SK-N-SH (cell line): ENCODE measurements at regions not wholly inside any gene's neighbourhood (a gene's known extent, or its start where the extent isn't known, plus 50 kb on each side); places are given as distances from the start of the nearest gene placed in this dataset.

Experiments
- CTCF ChIA-PET: fragments of 300-600, 350-600 bp; formaldehyde crosslinking; extraction: SDS; loops from one replicate; lab custom pipeline; 2021; lab: Yijun Ruan, JAX
- POLR2A ChIA-PET: fragments of 350-600 bp; sonication (Branson Sonifier 250); formaldehyde crosslinking; extraction: SDS; loops from one replicate; lab custom pipeline; 2020; ENCODE audit warnings: antibody characterized with exemption, inconsistent platforms; lab: Yijun Ruan, JAX
- DNase-seq: peaks from one replicate; pipeline ENCODE4 v3.0.0; 2012
- H2AFZ ChIP-seq: fragments of 200-600 bp; sonication (generic); 2 replicates; pipeline ENCODE4 v1.8.1; 2016; ENCODE audit warnings: antibody characterized with exemption, mild to moderate bottlenecking, low read depth
- H3F3A ChIP-seq: fragments of 200-600 bp; sonication (generic); replicated peaks from 2 replicates; pipeline ENCODE3; 2016; ENCODE audit warnings: antibody characterized with exemption, mild to moderate bottlenecking; ENCODE audit not compliant: insufficient read depth
- H3K27ac ChIP-seq, 2 experiments: fragments of 200-500 bp in 1 of 2; fragments of 200-600 bp in 1 of 2; sonication (Bioruptor generic) in 1 of 2; sonication (generic), shearing (Covaris generic) in 1 of 2; 2 replicates each; pipeline versions ENCODE4 v1.5.1 to v1.6.1; 2014 to 2016; ENCODE audit warnings: low read depth in 2 of 2, inconsistent platforms in 1 of 2, low read length in 1 of 2, mild to moderate bottlenecking in 1 of 2, mixed read lengths in 1 of 2
- H3K27me3 ChIP-seq: fragments of 200-600 bp; sonication (generic), shearing (Covaris generic); 2 replicates; pipeline ENCODE4 v1.6.1; 2016; ENCODE audit warnings: mixed run types; ENCODE audit not compliant: insufficient read depth
- H3K36me3 ChIP-seq, 2 experiments: fragments of 200-500 bp in 1 of 2; fragments of 200-600 bp in 1 of 2; sonication (Bioruptor generic) in 1 of 2; sonication (generic) in 1 of 2; replicated peaks in 1 of 2; 2 replicates each; pipeline versions ENCODE3 to v1.5.1; 2014 to 2016; ENCODE audit warnings: low read length in 1 of 2, mild to moderate bottlenecking in 1 of 2; ENCODE audit not compliant: insufficient read depth in 2 of 2, control insufficient read depth in 1 of 2
- H3K4me1 ChIP-seq, 2 experiments: fragments of 200-500 bp in 1 of 2; fragments of 200-600 bp in 1 of 2; sonication (Bioruptor generic) in 1 of 2; sonication (generic), shearing (Covaris generic) in 1 of 2; 2 replicates each; pipeline versions ENCODE4 v1.5.1 to v1.6.1; 2014 to 2016; ENCODE audit warnings: low read depth in 1 of 2, low read length in 1 of 2, mixed run types in 1 of 2; ENCODE audit not compliant: insufficient read depth in 2 of 2, control insufficient read depth in 1 of 2
- H3K4me2 ChIP-seq: fragments of 200-600 bp; sonication (generic), shearing (Covaris generic); 2 replicates; pipeline ENCODE4 v1.6.1; 2017; ENCODE audit warnings: mixed run types
- H3K4me3 ChIP-seq, 2 experiments: fragments of 200-500 bp in 1 of 2; fragments of 200-600 bp in 1 of 2; sonication (Bioruptor generic) in 1 of 2; sonication (generic), shearing (Covaris generic) in 1 of 2; 2 replicates each; pipeline versions ENCODE4 v1.5.1 to v1.8.1; 2014 to 2016; ENCODE audit warnings: low read depth in 2 of 2, inconsistent platforms in 1 of 2, low read length in 1 of 2, mild to moderate bottlenecking in 1 of 2, mixed read lengths in 1 of 2, moderate library complexity in 1 of 2
- H3K79me2 ChIP-seq: fragments of 200-600 bp; sonication (generic); 2 replicates; pipeline ENCODE4 v1.8.1; 2017; ENCODE audit warnings: mild to moderate bottlenecking; ENCODE audit not compliant: insufficient read depth
- H3K9ac ChIP-seq: fragments of 200-600 bp; sonication (generic); 2 replicates; pipeline ENCODE4 v1.6.1; 2017; ENCODE audit warnings: mixed run types
- H3K9me2 ChIP-seq: fragments of 200-600 bp; sonication (generic); 2 replicates; pipeline ENCODE4 v1.6.1; 2017; ENCODE audit warnings: mixed run types
- H3K9me3 ChIP-seq: fragments of 200-600 bp; sonication (generic); 2 replicates; pipeline ENCODE4 v1.6.1; 2017; ENCODE audit warnings: mixed run types, mild to moderate bottlenecking, moderate library complexity
- H4K20me1 ChIP-seq: fragments of 200-600 bp; sonication (generic); 2 replicates; pipeline ENCODE4 v1.6.1; 2017; ENCODE audit warnings: mild to moderate bottlenecking, mixed run types; ENCODE audit not compliant: insufficient read depth
- CHD2 ChIP-seq: fragments of 150-350 bp; IDR thresholded peaks from 2 replicates; pipeline ENCODE4 v1.6.1; 2018; ENCODE audit warnings: low read length; ENCODE audit not compliant: partially characterized antibody
- CTCF ChIP-seq: fragments of 200-600 bp; sonication (generic); IDR thresholded peaks from 2 replicates; pipeline ENCODE4 v1.6.1; 2017; ENCODE audit warnings: antibody characterized with exemption, mild to moderate bottlenecking, moderate library complexity
- FOXJ3 ChIP-seq: sonication (generic); formaldehyde crosslinking; IDR thresholded peaks from 2 replicates; pipeline ENCODE4 v1.5.1; 2020; ENCODE audit warnings: mild to moderate bottlenecking, missing genetic modification reagents
- FOXM1 ChIP-seq: IDR thresholded peaks from 2 replicates; pipeline ENCODE4 v1.4.0; 2012; ENCODE audit warnings: low read depth, mild to moderate bottlenecking
- MXI1 ChIP-seq: IDR thresholded peaks from 2 replicates; pipeline ENCODE4 v1.6.1; 2012; ENCODE audit warnings: mild to moderate bottlenecking, low read depth, low read length, improper control_type of control experiment
- PBX3 ChIP-seq: IDR thresholded peaks from 2 replicates; pipeline ENCODE4; 2012
- POLR2AphosphoS5 ChIP-seq: IDR thresholded peaks from 2 replicates; pipeline ENCODE4 v1.6.1; 2012; ENCODE audit warnings: low read depth, low read length
- RAD21 ChIP-seq: IDR thresholded peaks from 2 replicates; pipeline ENCODE4 v1.6.1; 2012; ENCODE audit warnings: mild to moderate bottlenecking, low read length
- REST ChIP-seq: IDR thresholded peaks from 2 replicates; pipeline ENCODE4 v1.6.1; 2012; ENCODE audit warnings: mild to moderate bottlenecking, low read depth, low read length, moderate library complexity
- RXRA ChIP-seq: IDR thresholded peaks from 2 replicates; pipeline ENCODE4 v1.4.0; 2012; ENCODE audit warnings: low read depth, mild to moderate bottlenecking, borderline replicate concordance
- SIN3A ChIP-seq: IDR thresholded peaks from 2 replicates; pipeline ENCODE4 v1.6.1; 2012; ENCODE audit warnings: low read depth, mild to moderate bottlenecking, low read length, moderate library complexity, borderline replicate concordance
- USF2 ChIP-seq: fragments of 150-350 bp; IDR thresholded peaks from 2 replicates; pipeline ENCODE4 v1.6.1; 2017; ENCODE audit warnings: antibody characterized with exemption, low read length, low read depth, borderline replicate concordance
- YY1 ChIP-seq: IDR thresholded peaks from 2 replicates; pipeline ENCODE4 v1.4.0; 2012; ENCODE audit warnings: low read depth, mild to moderate bottlenecking
- WGBS: methylation state at CpG from one replicate; pipeline ENCODE4 v1.1.6; 2017; ENCODE audit warnings: low lambda C conversion rate; 5-methylcytosine and 5-hydroxymethylcytosine counted together

- H3K36me3 ChIP-seq, result no peaks in the 10 kb centered on the region
- ChIA-PET CTCF (interaction anchor here (2.0 kb wide), 1 partner anchor 9 kb away, joined by 10 read pairs; no protein-coding TSS in a partner anchor), POLR2A (no interaction called here)
- no peaks in the 10 kb centered on the region for H3K9me2 ChIP-seq
- H3K4me3 ChIP-seq, result no peak overlapping the region
- no peaks in the 10 kb centered on the region for H3K27me3 ChIP-seq
- H3K4me1 ChIP-seq, result peaks cover 0 to 6% of the 10 kb centered on the region in 2 experiments; a peak in 2 of 4 replicates
- DNase-seq, result no peak
- TF ChIP-seq PBX3 (no peak), MXI1 (no peak), CHD2 (no peak), USF2 (no peak), REST (no peak), CTCF (no peak), RXRA (no peak), POLR2AphosphoS5 (no peak), YY1 (no peak), SIN3A (no peak), RAD21 (no peak), FOXM1 (no peak), FOXJ3 (no peak)
- peak overlapping the region in 1 of 2 experiments; percentile 37; a peak in 1 of 4 replicates for H3K27ac ChIP-seq
- H3K9ac ChIP-seq, result no peak overlapping the region
- no peaks in the 10 kb centered on the region for H3K79me2 ChIP-seq
- peak overlapping the region; percentile 13; the same call in 1 of the 2 replicates for H3K4me2 ChIP-seq
- no peaks in the 10 kb centered on the region for H4K20me1 ChIP-seq
- no peaks in the 10 kb centered on the region for H3F3A ChIP-seq
- WGBS, result 85% methylated on average over 5 of the region's 5 CpGs
- H2AFZ ChIP-seq, result no peak overlapping the region
- H3K9me3 ChIP-seq, result no peaks in the 10 kb centered on the region
These were observed 492.5 kb downstream of the AGTPBP1 start for GRCh38 chr9:85249313-85249621.
